GM23248 (cell line): ENCODE measurements at regions not wholly inside any gene's neighbourhood (a gene's known extent, or its start where the extent isn't known, plus 50 kb on each side); places are given as distances from the start of the nearest gene placed in this dataset.
"Not testable (repeated sequence)": the region's sequence is repeated elsewhere in the genome, so short reads cannot be mapped to it uniquely, and the experiment has no call there.

Experiments
- EZH2 ChIP-seq: fragments of 200-600 bp; sonication (generic); IDR thresholded peaks from 2 replicates; pipeline ENCODE4 v1.6.1; 2018; ENCODE audit warnings: antibody characterized with exemption, mild to moderate bottlenecking; ENCODE audit not compliant: insufficient read depth, poor library complexity, severe bottlenecking
- EZH2phosphoT487 ChIP-seq: fragments of 200-600 bp; sonication (generic); IDR thresholded peaks from 2 replicates; pipeline ENCODE4 v1.6.1; 2018; ENCODE audit warnings: antibody characterized with exemption, moderate library complexity, mild to moderate bottlenecking, low read depth; ENCODE audit not compliant: insufficient read depth

GRCh38 chr17:21759636-21760035, 67.3 kb downstream of the KCNJ18 start:
- TF ChIP-seq EZH2, EZH2phosphoT487: not testable (repeated sequence)
